Heart right ventricle (tissue), 16 donors: ENCODE measurements at regions not wholly inside any gene's neighbourhood (a gene's known extent, or its start where the extent isn't known, plus 50 kb on each side); places are given as distances from the start of the nearest gene placed in this dataset.

Experiments used
- ATAC-seq, 8 donors: fragments of 200-7000 bp; cut with Tn5 transposase; one replicate each; pipeline ENCODE4 v1.9.1; 2020; ENCODE audit warnings: mild to moderate bottlenecking in 8 of 8, moderate library complexity in 8 of 8, moderate number of reproducible peaks in 1 of 8
- DNase-seq, 2 donors: peaks; one replicate each; pipeline ENCODE4 v3.0.0-alpha.2; 2020
- H3K27ac ChIP-seq, 10 donors: fragments of 200-600 bp; sonication (generic) in 2 of 10; one replicate each; pipeline versions ENCODE4 v1.5.0 to v1.8.0; 2020 to 2022; ENCODE audit warnings: mild to moderate bottlenecking in 3 of 10
- H3K27me3 ChIP-seq, 7 donors: fragments of 200-600 bp; one replicate each; pipeline ENCODE4 v1.8.0; 2021 to 2022; ENCODE audit warnings: mild to moderate bottlenecking in 2 of 7
- H3K36me3 ChIP-seq, 9 donors: fragments of 200-600 bp; sonication (generic) in 1 of 9; one replicate each; pipeline versions ENCODE4 v1.5.0 to v1.8.0; 2020 to 2022; ENCODE audit warnings: mild to moderate bottlenecking in 2 of 9
- H3K4me1 ChIP-seq, 9 donors: fragments of 200-600 bp; sonication (generic) in 1 of 9; one replicate each; pipeline versions ENCODE4 v1.5.0 to v1.8.0; 2020 to 2022; ENCODE audit warnings: mild to moderate bottlenecking in 4 of 9
- H3K4me3 ChIP-seq, 10 donors: fragments of 200-600 bp; sonication (generic) in 2 of 10; one replicate each; pipeline versions ENCODE4 v1.5.0 to v1.8.0; 2020 to 2022; ENCODE audit warnings: mild to moderate bottlenecking in 7 of 10, moderate library complexity in 2 of 10
- H3K9me3 ChIP-seq, 11 donors: fragments of 200-600 bp in 10 of 11; sonication (generic) in 2 of 11; one replicate each; pipeline versions ENCODE4 v1.5.0 to v1.8.0; 2013 to 2022; ENCODE audit warnings: mild to moderate bottlenecking in 2 of 11, control low read depth in 1 of 11, moderate library complexity in 1 of 11
- CTCF ChIP-seq, 9 donors: fragments of 200-600 bp; sonication (generic) in 2 of 9; IDR thresholded peaks; one replicate each; pipeline versions ENCODE4 v1.5.0 to v1.8.0; 2021 to 2022; ENCODE audit warnings: antibody characterized with exemption in 9 of 9, mild to moderate bottlenecking in 5 of 9, moderate library complexity in 1 of 9
- WGBS, 2 donors: extraction: QIAGEN DNeasy Blood & Tissue Kit; methylation state at CpG; one replicate each; pipeline ENCODE4 v1.1.7; 2013; ENCODE audit warnings: inconsistent platforms in 1 of 2; 5-methylcytosine and 5-hydroxymethylcytosine counted together
- intact Hi-C, 10 donors: fragments of 100-400 bp; cut with DNase I; formaldehyde crosslinking; loops; one replicate each; pipeline versions ENCODE4 v1.11.1 to v1.14.2; 2022
- donor health status: Arrhythmogenic right ventricular cardiomyopathy.
- donor health status: ischemic (EF 13 %, LVEDD 7.1; RV severe dilation, severe dysfunction).
- donor health status: healthy with polysubstance abuse.
- donor health status: DM: no; HTN: yes; CAD: no.
- donor health status: DM: no; HTN: no; CAD: no.
- donor health status: ischemic (EF 25% LVEDD 6.9; RV normal size, moderate dysfunction).
- donor health status: ischemic (EF 25% LVEDD 5.7; RV mildly dilated, moderate dysfunction).
- donor health status: healthy.
- donor health status: DM: yes; HTN: yes; CAD: no.
- donor health status: Ischemic cardiomyopathy.
- donor health status: ischemic (EF 35%, LVEDD 5.7; RV mildly dilated, moderate dysfunction).
- donor health status: nonischemic (EF 11% LVEDD 7.7; RV severe dilation, severe dysfunction).
- donor health status: DM: yes; HTN: yes; CAD: no.
- donor health status: PGD.
- donor health status: ischemic (EF 29% LVEDD 5.4; RV normal size, mild dysfunction).
- donor health status: nonischemic (EF 23%, LVEDD 6.1; RV moderate dilation, normal function).

DNA sequence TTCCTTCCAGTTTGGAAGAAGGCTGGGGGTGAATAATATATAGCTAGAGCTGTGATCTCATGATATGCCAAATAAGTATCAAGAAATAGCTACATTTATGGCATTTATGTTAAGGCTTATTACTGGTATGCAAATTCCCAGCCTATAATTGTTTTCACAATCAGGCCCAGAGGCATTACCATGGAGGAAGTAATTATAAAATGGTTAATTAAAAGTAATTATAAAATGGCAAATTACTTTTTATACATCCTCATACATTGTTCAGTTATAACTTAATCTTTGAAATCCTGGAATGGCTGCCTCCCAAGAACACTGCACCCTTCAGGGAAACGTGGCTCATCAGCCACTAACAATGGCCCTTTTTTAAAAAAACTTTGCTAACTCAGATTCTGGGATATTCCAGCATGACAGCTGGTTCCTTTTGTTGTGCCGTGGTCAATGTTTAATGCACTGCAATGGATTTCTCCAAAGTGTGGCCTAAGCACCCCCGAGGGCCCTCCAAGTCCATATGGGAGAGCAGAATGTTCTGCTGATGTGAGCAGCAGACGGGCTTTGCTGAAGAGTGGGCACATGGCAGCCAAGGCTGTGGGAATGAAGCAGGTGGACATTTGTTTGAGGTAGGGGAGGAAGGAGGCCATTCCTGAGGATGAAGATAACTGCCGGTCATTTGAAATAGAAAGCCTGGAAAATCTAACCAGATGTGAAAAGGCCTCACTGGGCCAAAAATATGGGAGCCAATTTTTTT lies 483.5 kb upstream of the GCFC2 start:
- DNase-seq = no peak
- Histone ChIP-seq H3K4me3 (no peak overlapping the region), H3K36me3 (no peaks in the 10 kb centered on the region), H3K27me3 (peaks cover 0 to 8% (median 0%) of the 10 kb centered on the region in 7 donors), H3K9me3 (no peaks in the 10 kb centered on the region), H3K4me1 (no peaks in the 10 kb centered on the region), H3K27ac (no peak overlapping the region)
- WGBS, 2 donors = 64 to 70% methylated on average over 5 of the region's 5 CpGs
- no peak for TF ChIP-seq CTCF (IDR thresholded peaks at IDR 0.05)
- intact Hi-C loops = loop anchor here in 1 of 10 donors (10.0 kb wide), 1 partner anchor 409 kb away; no protein-coding TSS in a partner anchor
- no peak for ATAC-seq

DNA sequence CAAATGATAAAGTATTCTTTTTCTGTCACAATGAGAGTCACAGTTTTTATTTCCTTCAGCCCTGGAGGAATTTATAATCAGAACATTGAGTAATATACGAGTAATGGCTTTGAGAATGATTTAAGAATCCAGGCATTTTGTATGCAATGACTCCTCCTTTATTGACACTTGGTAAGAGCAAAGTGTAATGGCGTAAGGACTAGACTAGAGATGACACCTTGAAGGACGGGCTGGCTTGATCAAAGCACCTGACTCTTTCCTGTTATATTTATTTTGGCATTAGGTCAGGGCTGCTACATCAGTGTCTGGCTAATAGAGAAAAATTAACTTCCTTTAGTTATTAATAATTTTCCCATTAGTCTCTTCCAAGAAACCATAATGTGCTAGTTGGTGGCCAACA lies 482.4 kb upstream of the GCFC2 start:
- H3K36me3 ChIP-seq = no peaks in the 10 kb centered on the region
- H3K4me1 ChIP-seq = no peaks in the 10 kb centered on the region
- no peaks in the 10 kb centered on the region for H3K9me3 ChIP-seq
- ATAC-seq (no peak), DNase-seq (no peak)
- no peak overlapping the region for H3K4me3 ChIP-seq
- no peak for TF ChIP-seq CTCF (IDR thresholded peaks at IDR 0.05)
- WGBS, 2 donors = 69 to 71% methylated on average over 3 of the region's 3 CpGs
- no peak overlapping the region for H3K27ac ChIP-seq
- intact Hi-C loops = loop anchor here in 1 of 10 donors (10.0 kb wide), 1 partner anchor 408 kb away; no protein-coding TSS in a partner anchor
- H3K27me3 ChIP-seq = peaks cover 0 to 8% (median 0%) of the 10 kb centered on the region in 7 donors

DNA sequence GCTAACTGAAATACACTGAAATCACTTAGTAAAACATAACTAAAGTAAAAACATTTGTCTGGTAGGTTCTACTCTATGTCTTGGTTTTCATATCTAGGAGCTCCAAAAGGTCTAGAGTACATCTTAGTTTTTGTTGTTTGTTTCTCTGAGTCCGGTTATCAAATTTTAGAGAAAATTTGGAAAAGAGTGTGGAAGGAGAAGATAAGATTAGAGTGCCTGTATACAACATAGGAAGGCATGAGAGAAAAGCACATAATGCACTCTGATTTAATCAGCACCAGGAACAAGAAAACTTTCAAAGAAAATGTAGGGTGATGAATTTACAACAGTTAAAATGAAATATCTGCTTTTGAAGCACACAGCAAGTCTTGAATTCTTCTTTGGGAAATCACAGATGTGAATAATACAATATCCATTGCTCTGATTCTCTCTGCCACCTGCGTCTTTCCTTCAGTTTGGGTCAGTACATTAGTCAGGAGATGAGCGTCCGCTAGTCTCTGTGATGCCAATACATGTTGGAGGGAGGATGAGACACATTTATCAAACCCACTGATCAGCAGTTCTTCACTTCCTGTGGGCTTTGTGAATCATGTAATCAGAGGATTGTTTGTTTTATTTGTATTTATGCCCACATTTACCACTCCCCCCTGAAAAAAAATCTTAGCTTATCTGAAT lies 477.8 kb upstream of the GCFC2 start:
- H3K9me3 ChIP-seq = no peaks in the 10 kb centered on the region
- no peak for ATAC-seq
- intact Hi-C loops = no loop called here
- no peaks in the 10 kb centered on the region for H3K36me3 ChIP-seq
- WGBS, 2 donors = 71 to 73% methylated on average over 4 of the region's 4 CpGs
- H3K27me3 ChIP-seq = no peaks in the 10 kb centered on the region
- no peak overlapping the region for H3K27ac ChIP-seq
- DNase-seq = no peak
- no peak overlapping the region for H3K4me3 ChIP-seq
- no peak for TF ChIP-seq CTCF (IDR thresholded peaks at IDR 0.05)
- H3K4me1 ChIP-seq = no peaks in the 10 kb centered on the region

- H3K4me3 ChIP-seq = no peak overlapping the region
- no peak for TF ChIP-seq CTCF (IDR thresholded peaks at IDR 0.05)
- no peak for DNase-seq
- no peaks in the 10 kb centered on the region for H3K4me1 ChIP-seq
- no peaks in the 10 kb centered on the region for H3K27me3 ChIP-seq
- 61 to 70% methylated on average over 1 of the region's 1 CpG for WGBS, 2 donors
- no peak overlapping the region for H3K27ac ChIP-seq
- no peaks in the 10 kb centered on the region for H3K9me3 ChIP-seq
- intact Hi-C loops = no loop called here
- ATAC-seq = no peak
- no peaks in the 10 kb centered on the region for H3K36me3 ChIP-seq
Observed at GRCh38 chr2:76187415-76187814, 476.7 kb upstream of the GCFC2 start.
